HCT116 (cell line): ENCODE measurements at regions not wholly inside any gene's neighbourhood (a gene's known extent, or its start where the extent isn't known, plus 50 kb on each side); places are given as distances from the start of the nearest gene placed in this dataset.
"Not testable (repeated sequence)": the region's sequence is repeated elsewhere in the genome, so short reads cannot be mapped to it uniquely, and the experiment has no call there.

ENCODE experiments used
- ATAC-seq: fragments of 200-7000 bp; cut with Tn5 transposase; 2 replicates; pipeline ENCODE4 v1.9.1; 2020; ENCODE audit warnings: mild to moderate bottlenecking, moderate library complexity
- BruUV-seq: library from RNA; stranded (reverse); fragments of 400-500 nt; replicated peaks from 2 replicates; lab custom pipeline; 2021; lab: Mats Ljungman, UMichigan
- CTCF ChIA-PET: fragments of 300-600 bp; sonication (Branson Sonifier 250); formaldehyde crosslinking; loops from one replicate; lab custom pipeline; 2021; ENCODE audit warnings: antibody characterized with exemption; lab: Charles Lee
- POLR2A ChIA-PET: fragments of 300-600, 350-600 bp; sonication (Branson Sonifier 250); formaldehyde crosslinking; loops from one replicate; lab custom pipeline; 2021; ENCODE audit warnings: antibody characterized with exemption; lab: Charles Lee
- RAD21 ChIA-PET, 2 experiments: fragments of 300-600 bp; sonication (Branson Sonifier 250); formaldehyde crosslinking; loops; one replicate each; lab custom pipeline; 2023; ENCODE audit warnings: low total read pairs in 2 of 2; ENCODE audit not compliant: uncharacterized antibody in 2 of 2, unreplicated experiment in 2 of 2, low non-redundant PET in 1 of 2; lab: Charles Lee
- DNase-seq: peaks from one replicate; pipeline ENCODE4 v3.0.0-alpha.2; 2010; ENCODE audit warnings: low read depth, low spot score
- H2AFZ ChIP-seq: fragments of 200-600 bp; shearing (Covaris generic), sonication (generic); 2 replicates; pipeline ENCODE4 v1.6.1; 2017; ENCODE audit warnings: low read depth, mixed run types, mixed read lengths, antibody characterized with exemption, low read length; ENCODE audit not compliant: poor library complexity, severe bottlenecking
- H3K27ac ChIP-seq: 2 replicates; pipeline ENCODE4 v1.5.1; 2012; ENCODE audit warnings: low read depth, low read length
- H3K27me3 ChIP-seq: fragments of 200-600 bp; sonication (generic); 2 replicates; pipeline ENCODE4 v1.6.1; 2016; ENCODE audit warnings: mixed run types, low read length, mixed read lengths; ENCODE audit not compliant: insufficient read depth
- H3K36me3 ChIP-seq, 2 experiments: fragments of 200-500 bp in 1 of 2; fragments of 200-600 bp in 1 of 2; sonication (Bioruptor generic) in 1 of 2; sonication (generic) in 1 of 2; 2 replicates each; pipeline versions ENCODE4 v1.5.1 to v1.6.1; 2014 to 2016; ENCODE audit warnings: low read length in 2 of 2, inconsistent platforms in 1 of 2, mixed read lengths in 1 of 2, mixed run types in 1 of 2; ENCODE audit not compliant: insufficient read depth in 2 of 2, control insufficient read depth in 1 of 2
- H3K4me1 ChIP-seq, 2 experiments: fragments of 200-600 bp in 1 of 2; sonication (generic) in 1 of 2; 2 replicates each; pipeline versions ENCODE4 v1.5.1 to v1.6.1; 2012 to 2017; ENCODE audit warnings: low read length in 2 of 2, inconsistent platforms in 1 of 2, mild to moderate bottlenecking in 1 of 2, mixed read lengths in 1 of 2, mixed run types in 1 of 2, moderate library complexity in 1 of 2; ENCODE audit not compliant: insufficient read depth in 2 of 2, control insufficient read depth in 1 of 2
- H3K4me2 ChIP-seq: fragments of 200-600 bp; sonication (generic); 2 replicates; pipeline ENCODE4 v1.6.1; 2017; ENCODE audit warnings: mixed run types, low read length, mixed read lengths
- H3K4me3 ChIP-seq, 2 experiments: fragments of 200-600 bp in 1 of 2; sonication (generic) in 1 of 2; replicated peaks in 1 of 2; 2 replicates each; pipeline ENCODE4 v1.5.1; 2011 to 2016; ENCODE audit warnings: low read length in 2 of 2, control low read depth in 1 of 2, low read depth in 1 of 2, mild to moderate bottlenecking in 1 of 2, mixed read lengths in 1 of 2, mixed run types in 1 of 2
- H3K79me2 ChIP-seq: fragments of 200-600 bp; sonication (generic); 2 replicates; pipeline ENCODE4 v1.6.1; 2017; ENCODE audit warnings: mild to moderate bottlenecking, mixed run types, low read length, moderate library complexity, mixed read lengths; ENCODE audit not compliant: insufficient read depth
- H3K9ac ChIP-seq: fragments of 200-600 bp; sonication (generic); 2 replicates; pipeline ENCODE4 v1.6.1; 2016; ENCODE audit warnings: low read length, mixed read lengths
- H3K9me2 ChIP-seq: fragments of 200-600 bp; sonication (generic), shearing (Covaris generic); 2 replicates; pipeline ENCODE4 v1.6.1; 2017; ENCODE audit warnings: mixed run types, mild to moderate bottlenecking, moderate library complexity; ENCODE audit not compliant: insufficient read depth
- H3K9me3 ChIP-seq, 2 experiments: fragments of 200-500 bp in 1 of 2; fragments of 200-600 bp in 1 of 2; sonication (Bioruptor generic) in 1 of 2; sonication (generic) in 1 of 2; 2 replicates each; pipeline ENCODE4 v1.6.1; 2014 to 2017; ENCODE audit warnings: low read length in 2 of 2, mixed read lengths in 2 of 2, inconsistent platforms in 1 of 2, low read depth in 1 of 2, mild to moderate bottlenecking in 1 of 2, mixed run types in 1 of 2, moderate library complexity in 1 of 2; ENCODE audit not compliant: control insufficient read depth in 1 of 2, insufficient read depth in 1 of 2
- H4K20me1 ChIP-seq: fragments of 200-600 bp; sonication (generic), shearing (Covaris generic); 2 replicates; pipeline ENCODE4 v1.6.1; 2017; ENCODE audit warnings: mixed run types, mild to moderate bottlenecking, moderate library complexity; ENCODE audit not compliant: insufficient read depth
- intact Hi-C: fragments of 100-400 bp; cut with micrococcal nuclease; formaldehyde crosslinking; loops from 2 replicates; pipeline ENCODE4 v1.10.0; 2022

- H3K27me3 ChIP-seq, H3K4me2 ChIP-seq, H3K4me1 ChIP-seq, POLR2A ChIA-PET, H3K36me3 ChIP-seq, H3K27ac ChIP-seq, H3K79me2 ChIP-seq, H3K4me3 ChIP-seq, intact Hi-C loops, H4K20me1 ChIP-seq, H3K9me2 ChIP-seq, DNase-seq, RAD21 ChIA-PET, H2AFZ ChIP-seq, ATAC-seq, CTCF ChIA-PET, BruUV-seq, H3K9ac ChIP-seq: not testable (repeated sequence)
- peaks cover 5 to 12% of the 10 kb centered on the region in 2 experiments; a peak in 2 of 4 replicates for H3K9me3 ChIP-seq
These were observed 126.9 kb upstream of the SULF2 start for GRCh38 chr20:47912165-47912564.

DNA sequence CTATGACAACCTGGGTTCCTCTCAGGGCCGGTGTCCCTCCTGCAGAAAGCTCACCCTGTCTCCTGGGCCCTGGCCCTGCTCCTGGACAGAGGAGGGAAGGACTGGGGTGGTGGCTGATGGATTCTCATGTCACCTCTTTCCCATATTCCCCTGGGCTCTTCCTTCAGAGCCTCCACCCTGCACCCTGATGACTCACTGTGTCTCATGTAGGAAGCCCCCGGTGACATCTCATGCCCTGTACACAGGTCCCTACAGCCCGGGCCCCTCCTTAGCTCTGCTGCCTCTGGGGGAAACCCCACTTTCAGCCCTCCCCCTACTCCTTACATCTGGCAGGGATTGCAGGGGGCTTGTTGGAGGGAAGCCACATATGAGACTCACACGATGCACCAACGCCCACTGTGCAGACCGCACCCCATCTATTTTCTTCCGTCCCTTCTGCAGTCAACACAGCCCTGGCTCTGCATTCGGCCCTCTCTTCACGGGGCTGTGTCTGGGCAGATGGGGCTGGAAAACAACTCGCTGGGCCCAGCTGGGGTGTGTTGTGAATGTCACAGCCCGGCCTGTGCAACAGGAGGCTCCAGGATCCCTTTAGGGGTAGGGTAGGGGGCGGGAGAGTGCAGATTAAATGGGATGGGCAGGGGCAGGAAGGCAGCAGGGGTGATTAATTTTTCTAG lies 124.6 kb upstream of the SULF2 start:
- H3K4me3 ChIP-seq, H3K79me2 ChIP-seq, H3K27me3 ChIP-seq, H2AFZ ChIP-seq, H3K36me3 ChIP-seq, H3K9ac ChIP-seq, intact Hi-C loops, H3K9me2 ChIP-seq, H3K27ac ChIP-seq, DNase-seq, CTCF ChIA-PET, POLR2A ChIA-PET, H4K20me1 ChIP-seq, BruUV-seq, H3K4me1 ChIP-seq, RAD21 ChIA-PET, H3K9me3 ChIP-seq: not testable (repeated sequence)
- H3K4me2 ChIP-seq = peak overlapping the region; percentile 12; the same call in 1 of the 2 replicates
- ATAC-seq = peak; percentile 74

DNA sequence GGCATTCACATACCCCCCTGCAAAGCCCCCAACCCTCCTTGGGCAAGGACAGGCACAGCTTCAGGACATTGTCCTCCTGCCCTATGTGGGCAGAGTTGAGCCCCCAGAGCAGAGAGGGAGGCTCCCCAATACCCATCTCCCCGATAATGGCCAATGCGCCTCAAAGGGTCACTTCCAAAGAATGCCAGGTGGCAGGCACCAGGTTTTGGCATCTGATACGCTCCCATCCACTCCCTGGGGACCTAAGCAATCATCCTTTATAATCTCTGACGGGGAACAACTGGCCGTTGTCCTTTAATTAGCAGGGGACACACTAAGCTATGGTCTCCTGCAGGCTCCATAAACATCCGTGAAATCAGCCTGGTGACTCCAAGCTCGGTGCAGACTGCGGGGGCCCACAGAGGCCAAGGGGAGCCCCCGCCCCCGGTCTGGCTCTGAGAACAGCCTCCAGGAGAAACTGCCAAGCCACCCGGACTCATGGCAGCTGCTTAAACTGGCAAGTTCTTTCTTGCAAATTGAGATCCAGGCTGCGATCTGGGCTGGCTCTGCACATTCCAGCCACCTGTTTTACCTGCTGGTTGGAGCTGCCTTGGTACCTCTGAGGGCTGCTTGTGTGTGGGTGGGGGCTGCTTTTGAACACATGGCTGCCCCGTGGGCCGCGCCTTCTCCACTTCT lies 123.2 kb upstream of the SULF2 start:
- H3K27ac ChIP-seq, H3K79me2 ChIP-seq, H2AFZ ChIP-seq, H3K4me2 ChIP-seq, H4K20me1 ChIP-seq, H3K9ac ChIP-seq, intact Hi-C loops, ATAC-seq, CTCF ChIA-PET, H3K9me2 ChIP-seq, DNase-seq, RAD21 ChIA-PET, BruUV-seq, H3K36me3 ChIP-seq, POLR2A ChIA-PET, H3K4me3 ChIP-seq, H3K9me3 ChIP-seq, H3K27me3 ChIP-seq, H3K4me1 ChIP-seq: not testable (repeated sequence)

GRCh38 chr20:47907951-47908350 lies 122.7 kb upstream of the SULF2 start:
- H3K9ac ChIP-seq, H3K79me2 ChIP-seq, intact Hi-C loops, ATAC-seq, H3K4me2 ChIP-seq, POLR2A ChIA-PET, H3K27ac ChIP-seq, CTCF ChIA-PET, H4K20me1 ChIP-seq, DNase-seq, H3K4me1 ChIP-seq, H3K36me3 ChIP-seq, H3K4me3 ChIP-seq, H2AFZ ChIP-seq, RAD21 ChIA-PET, H3K9me2 ChIP-seq, H3K27me3 ChIP-seq, BruUV-seq, H3K9me3 ChIP-seq: not testable (repeated sequence)
